ENCODE measurements at regions not wholly inside any gene's neighbourhood (a gene's known extent, or its start where the extent isn't known, plus 50 kb on each side); places are given as distances from the start of the nearest gene placed in this dataset.

GRCh38 chr7:134368851-134369544, 52.3 kb upstream of the SLC35B4 start:
- TF ChIP-seq CTCF (IDR thresholded peaks at IDR 0.05) (no peak), EZH2phosphoT487 (IDR thresholded peaks at IDR 0.05) (no peak)
